ENCODE measurements at regions not wholly inside any gene's neighbourhood (a gene's known extent, or its start where the extent isn't known, plus 50 kb on each side); places are given as distances from the start of the nearest gene placed in this dataset.

GRCh38 chr15:46897266-46897665 lies 820.0 kb upstream of the SEMA6D start:
- no peak overlapping the region for H3K56ac ChIP-seq (ENCODE audit: extremely low read depth, insufficient read depth, low read length)
- in situ Hi-C loops (cut with MboI; ENCODE audit: low sequenced_read_pairs) = no loop called here
- ATAC-seq (ENCODE audit: low read depth) = no peak
- H3K4me2 ChIP-seq (ENCODE audit: low read depth, low read length) = no peak overlapping the region
- H2BK5ac ChIP-seq (ENCODE audit: low read depth, low read length, poor library complexity, severe bottlenecking) = no peak overlapping the region
- no peaks in the 10 kb centered on the region for H3K27me3 ChIP-seq (ENCODE audit: control insufficient read depth, insufficient read depth, low read length)
- no peak overlapping the region for H4K8ac ChIP-seq (ENCODE audit: low read depth in 2 of 2, low read length in 2 of 2)
- H2AFZ ChIP-seq (replicated peaks; ENCODE audit: low read length, poor library complexity) = no peak overlapping the region
- H3K27ac ChIP-seq (ENCODE audit: insufficient read depth, low read length) = no peak overlapping the region
- H3K14ac ChIP-seq (replicated peaks; ENCODE audit: low read depth, low read length) = no peak overlapping the region
- intact Hi-C loops (cut with micrococcal nuclease) = no loop called here
- TF ChIP-seq MAZ (IDR thresholded peaks at IDR 0.05; ENCODE audit: borderline replicate concordance, low read depth, low read length) (no peak), USF2 (IDR thresholded peaks at IDR 0.05; ENCODE audit: low read depth, low read length) (no peak), NFE2L2 (IDR thresholded peaks at IDR 0.05; ENCODE audit: low read depth, low read length) (no peak), SMC3 (IDR thresholded peaks at IDR 0.05; ENCODE audit: low read depth, low read length) (no peak), POLR2A (IDR thresholded peaks at IDR 0.05; ENCODE audit: low read depth, low read length) (no peak), CHD1 (IDR thresholded peaks at IDR 0.05; ENCODE audit: low read depth, low read length) (no peak), FOS (IDR thresholded peaks at IDR 0.05; ENCODE audit: low read depth, low read length) (no peak), RFX5 (IDR thresholded peaks at IDR 0.05; ENCODE audit: low read depth, low read length) (no peak), BHLHE40 (IDR thresholded peaks at IDR 0.05; ENCODE audit: low read depth, low read length) (no peak), MAFK (IDR thresholded peaks at IDR 0.05; ENCODE audit: low read depth, low read length) (no peak), RCOR1 (IDR thresholded peaks at IDR 0.05; ENCODE audit: insufficient replicate concordance, low read length) (no peak), CEBPB (IDR thresholded peaks at IDR 0.05; ENCODE audit: low read depth, low read length) (no peak), RAD21 (IDR thresholded peaks at IDR 0.05; ENCODE audit: low read length) (no peak)
- TF ChIP-seq, protein P1, sequence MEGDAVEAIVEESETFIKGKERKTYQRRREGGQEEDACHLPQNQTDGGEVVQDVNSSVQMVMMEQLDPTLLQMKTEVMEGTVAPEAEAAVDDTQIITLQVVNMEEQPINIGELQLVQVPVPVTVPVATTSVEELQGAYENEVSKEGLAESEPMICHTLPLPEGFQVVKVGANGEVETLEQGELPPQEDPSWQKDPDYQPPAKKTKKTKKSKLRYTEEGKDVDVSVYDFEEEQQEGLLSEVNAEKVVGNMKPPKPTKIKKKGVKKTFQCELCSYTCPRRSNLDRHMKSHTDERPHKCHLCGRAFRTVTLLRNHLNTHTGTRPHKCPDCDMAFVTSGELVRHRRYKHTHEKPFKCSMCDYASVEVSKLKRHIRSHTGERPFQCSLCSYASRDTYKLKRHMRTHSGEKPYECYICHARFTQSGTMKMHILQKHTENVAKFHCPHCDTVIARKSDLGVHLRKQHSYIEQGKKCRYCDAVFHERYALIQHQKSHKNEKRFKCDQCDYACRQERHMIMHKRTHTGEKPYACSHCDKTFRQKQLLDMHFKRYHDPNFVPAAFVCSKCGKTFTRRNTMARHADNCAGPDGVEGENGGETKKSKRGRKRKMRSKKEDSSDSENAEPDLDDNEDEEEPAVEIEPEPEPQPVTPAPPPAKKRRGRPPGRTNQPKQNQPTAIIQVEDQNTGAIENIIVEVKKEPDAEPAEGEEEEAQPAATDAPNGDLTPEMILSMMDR (conservative IDR thresholded peaks at IDR 0.05; ENCODE audit: low read depth, low read length) = no peak
- TF ChIP-seq, protein P2, sequence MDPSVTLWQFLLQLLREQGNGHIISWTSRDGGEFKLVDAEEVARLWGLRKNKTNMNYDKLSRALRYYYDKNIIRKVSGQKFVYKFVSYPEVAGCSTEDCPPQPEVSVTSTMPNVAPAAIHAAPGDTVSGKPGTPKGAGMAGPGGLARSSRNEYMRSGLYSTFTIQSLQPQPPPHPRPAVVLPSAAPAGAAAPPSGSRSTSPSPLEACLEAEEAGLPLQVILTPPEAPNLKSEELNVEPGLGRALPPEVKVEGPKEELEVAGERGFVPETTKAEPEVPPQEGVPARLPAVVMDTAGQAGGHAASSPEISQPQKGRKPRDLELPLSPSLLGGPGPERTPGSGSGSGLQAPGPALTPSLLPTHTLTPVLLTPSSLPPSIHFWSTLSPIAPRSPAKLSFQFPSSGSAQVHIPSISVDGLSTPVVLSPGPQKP (IDR thresholded peaks at IDR 0.05; ENCODE audit: borderline replicate concordance, low read depth, low read length) = no peak
- no peak for DNase-seq
- no peaks in the 10 kb centered on the region for H3K9me1 ChIP-seq (ENCODE audit: insufficient read depth, low read length)
- H2BK15ac ChIP-seq (ENCODE audit: low read depth, low read length) = no peak overlapping the region
- H3K9ac ChIP-seq (ENCODE audit: low read depth, low read length) = no peak overlapping the region
- ChIA-PET CTCF (no interaction called here), POLR2A (ENCODE audit: unreplicated experiment) (no interaction called here)
- no peak overlapping the region for H3K4me3 ChIP-seq (ENCODE audit: insufficient read depth, low read depth, low read length)
- H4K20me1 ChIP-seq (ENCODE audit: insufficient read depth, low read length) = no peaks in the 10 kb centered on the region
- H4K5ac ChIP-seq (ENCODE audit: low read depth, low read length) = no peak overlapping the region
- WGBS, 2 experiments (ENCODE audit: extremely low coverage in 2 of 2, insufficient read length in 1 of 2) = no CpG with 5 or more reads among the region's 1 CpG
- no peak overlapping the region for H3K18ac ChIP-seq (ENCODE audit: low read depth, low read length)
- dilution Hi-C loops (cut with HindIII; ENCODE audit: low sequenced_read_pairs, unreplicated experiment) = no loop called here
- H3K4ac ChIP-seq (ENCODE audit: low read depth, low read length) = no peak overlapping the region
- no peak overlapping the region for H3K23ac ChIP-seq (ENCODE audit: low read depth, low read length)
- BruUV-seq (replicated peaks) = no TSS peak
- H2BK120ac ChIP-seq (ENCODE audit: low read depth, low read length) = no peak overlapping the region
- no peaks in the 10 kb centered on the region for H3K79me1 ChIP-seq (ENCODE audit: low read depth in 1 of 2, low read length in 2 of 2)
- H2AK9ac ChIP-seq (replicated peaks; ENCODE audit: low read depth, low read length, poor library complexity) = no peak overlapping the region
- H2BK20ac ChIP-seq (ENCODE audit: low read depth, low read length) = no peak overlapping the region
- no peak overlapping the region for H4K91ac ChIP-seq (ENCODE audit: insufficient read depth, low read depth, low read length)
- H3K36me3 ChIP-seq (ENCODE audit: control insufficient read depth, insufficient read depth, low read length) = no peaks in the 10 kb centered on the region
- no peak overlapping the region for H2AK5ac ChIP-seq (ENCODE audit: low read depth, low read length)
- H3K9me3 ChIP-seq (ENCODE audit: control insufficient read depth, insufficient read depth, low read length) = peaks cover 10% of the 10 kb centered on the region; the same call in 1 of the 2 replicates
- H3K4me1 ChIP-seq (ENCODE audit: control insufficient read depth, insufficient read depth, low read length) = no peaks in the 10 kb centered on the region

Measured in IMR-90 (cell line).